H9 (cell line): ENCODE measurements at regions not wholly inside any gene's neighbourhood (a gene's known extent, or its start where the extent isn't known, plus 50 kb on each side); places are given as distances from the start of the nearest gene placed in this dataset.

Experiments
- DNase-seq: peaks from one replicate; pipeline ENCODE4 v3.0.0-alpha.2; 2017
- H2AFZ ChIP-seq: one replicate; pipeline ENCODE4 v1.6.1; 2013; ENCODE audit warnings: mild to moderate bottlenecking, low read length, control low read depth, moderate library complexity
- H2AK5ac ChIP-seq: 2 replicates; pipeline ENCODE4 v1.6.1; 2013; ENCODE audit warnings: low read length, control low read depth, mixed read lengths; ENCODE audit not compliant: insufficient read length
- H2BK120ac ChIP-seq: one replicate; pipeline ENCODE4 v1.6.1; 2013; ENCODE audit warnings: low read depth, mild to moderate bottlenecking, low read length, control low read depth, inconsistent platforms; ENCODE audit not compliant: poor library complexity, severe bottlenecking
- H2BK12ac ChIP-seq: 2 replicates; pipeline ENCODE4 v1.6.1; 2013; ENCODE audit warnings: low read length, control low read depth, mixed read lengths, low read depth; ENCODE audit not compliant: insufficient read length
- H2BK15ac ChIP-seq: 2 replicates; pipeline ENCODE4 v1.6.1; 2013; ENCODE audit warnings: low read depth, low read length, control low read depth
- H2BK20ac ChIP-seq: one replicate; pipeline ENCODE4 v1.6.1; 2013; ENCODE audit warnings: low read depth, mild to moderate bottlenecking, low read length, control low read depth, inconsistent platforms; ENCODE audit not compliant: poor library complexity, severe bottlenecking
- H2BK5ac ChIP-seq: 2 replicates; pipeline ENCODE4 v1.6.1; 2013; ENCODE audit warnings: low read length, control low read depth, mixed read lengths; ENCODE audit not compliant: insufficient read length
- H3K14ac ChIP-seq: 2 replicates; pipeline ENCODE4 v1.6.1; 2013; ENCODE audit warnings: low read length, control low read depth; ENCODE audit not compliant: insufficient read depth
- H3K18ac ChIP-seq: 2 replicates; pipeline ENCODE4 v1.6.1; 2013; ENCODE audit warnings: low read depth, mild to moderate bottlenecking, mixed read lengths, low read length, control low read depth; ENCODE audit not compliant: insufficient read length
- H3K23ac ChIP-seq: 2 replicates; pipeline ENCODE4 v1.6.1; 2013; ENCODE audit warnings: low read length, control low read depth, mixed read lengths, low read depth; ENCODE audit not compliant: insufficient read length
- H3K23me2 ChIP-seq: 2 replicates; pipeline ENCODE4 v1.6.1; 2013; ENCODE audit warnings: low read depth, mild to moderate bottlenecking, mixed read lengths, low read length, control low read depth; ENCODE audit not compliant: insufficient read length, poor library complexity, severe bottlenecking
- H3K27ac ChIP-seq: 2 replicates; pipeline ENCODE4 v1.5.1; 2013; ENCODE audit warnings: low read length, control low read depth, mixed read lengths, low read depth; ENCODE audit not compliant: insufficient read length
- H3K27me3 ChIP-seq: 2 replicates; pipeline ENCODE4 v1.6.1; 2013; ENCODE audit warnings: low read length, control low read depth, inconsistent platforms; ENCODE audit not compliant: insufficient read depth
- H3K4ac ChIP-seq: 2 replicates; pipeline ENCODE4 v1.6.1; 2013; ENCODE audit warnings: low read depth, mild to moderate bottlenecking, control low read depth, inconsistent platforms, low read length, moderate library complexity
- H3K4me1 ChIP-seq: 2 replicates; pipeline ENCODE4 v1.6.1; 2013; ENCODE audit warnings: low read length, control low read depth, inconsistent platforms; ENCODE audit not compliant: insufficient read depth
- H3K4me2 ChIP-seq: 2 replicates; pipeline ENCODE4 v1.6.1; 2013; ENCODE audit warnings: low read length, control low read depth, mixed read lengths; ENCODE audit not compliant: insufficient read length, insufficient read depth
- H3K56ac ChIP-seq: 2 replicates; pipeline ENCODE4 v1.6.1; 2013; ENCODE audit warnings: low read depth, mild to moderate bottlenecking, mixed read lengths, low read length, control low read depth; ENCODE audit not compliant: insufficient read length
- H3K79me1 ChIP-seq: 2 replicates; pipeline ENCODE4 v1.6.1; 2013; ENCODE audit warnings: low read depth, mild to moderate bottlenecking, moderate library complexity, low read length, control low read depth, inconsistent platforms; ENCODE audit not compliant: insufficient read depth, poor library complexity, severe bottlenecking
- H3K79me2 ChIP-seq: 2 replicates; pipeline ENCODE4 v1.6.1; 2013; ENCODE audit warnings: low read length, control low read depth, inconsistent platforms; ENCODE audit not compliant: insufficient read depth
- H3K9ac ChIP-seq: 2 replicates; pipeline ENCODE4 v1.6.1; 2013; ENCODE audit warnings: low read length, control low read depth, mixed read lengths; ENCODE audit not compliant: insufficient read length; ENCODE audit errors: extremely low read depth
- H3K9me3 ChIP-seq: one replicate; pipeline ENCODE4 v1.6.1; 2013; ENCODE audit warnings: low read depth, low read length, inconsistent platforms; ENCODE audit not compliant: control insufficient read depth
- H3T11ph ChIP-seq: one replicate; pipeline ENCODE4 v1.6.1; 2013; ENCODE audit warnings: mild to moderate bottlenecking, low read length, control low read depth, inconsistent platforms
- H4K20me1 ChIP-seq: one replicate; pipeline ENCODE4 v1.6.1; 2013; ENCODE audit not compliant: control insufficient read depth, insufficient read length, insufficient read depth
- H4K5ac ChIP-seq: 2 replicates; pipeline ENCODE4 v1.6.1; 2013; ENCODE audit warnings: low read depth, mild to moderate bottlenecking, mixed read lengths, low read length, control low read depth; ENCODE audit not compliant: insufficient read length
- H4K8ac ChIP-seq: replicated peaks from 2 replicates; pipeline ENCODE4 v1.6.1; 2013; ENCODE audit warnings: low read length, control low read depth, mixed read lengths, low read depth; ENCODE audit not compliant: insufficient read length
- H4K91ac ChIP-seq: 2 replicates; pipeline ENCODE4 v1.6.1; 2013; ENCODE audit warnings: low read depth, mild to moderate bottlenecking, moderate library complexity, mixed read lengths, low read length, control low read depth; ENCODE audit not compliant: insufficient read length
- H3K27ac Mint-ChIP-seq, 3 experiments: 2 replicates in 2 of 3; 3 replicates in 1 of 3; pipeline ENCODE4 v1.8.0; 2020 to 2021; ENCODE audit warnings: mixed read lengths in 3 of 3, mild to moderate bottlenecking in 1 of 3, moderate library complexity in 1 of 3
- H3K27me3 Mint-ChIP-seq: 2 replicates; pipeline ENCODE4 v1.8.0; 2021; ENCODE audit warnings: low read depth, mild to moderate bottlenecking, moderate library complexity, mixed read lengths
- H3K36me3 Mint-ChIP-seq, 3 experiments: 2 replicates in 2 of 3; 3 replicates in 1 of 3; pipeline ENCODE4 v1.8.0; 2020 to 2021; ENCODE audit warnings: low read depth in 3 of 3, mixed read lengths in 3 of 3; ENCODE audit not compliant: insufficient read depth in 1 of 3
- H3K4me1 Mint-ChIP-seq, 2 experiments: 2 replicates each; pipeline ENCODE4 v1.8.0; 2020; ENCODE audit warnings: mixed read lengths in 2 of 2
- H3K4me3 Mint-ChIP-seq, 2 experiments: 2 replicates in 1 of 2; 3 replicates in 1 of 2; pipeline ENCODE4 v1.8.0; 2020 to 2021; ENCODE audit warnings: mild to moderate bottlenecking in 2 of 2, mixed read lengths in 2 of 2, moderate library complexity in 1 of 2
- H3K9me3 Mint-ChIP-seq, 2 experiments: 2 replicates in 1 of 2; 3 replicates in 1 of 2; pipeline ENCODE4 v1.8.0; 2020; ENCODE audit warnings: mild to moderate bottlenecking in 2 of 2, mixed read lengths in 2 of 2, moderate library complexity in 1 of 2
- CTCF ChIP-seq: fragments of 200-600 bp; sonication (generic); conservative IDR thresholded peaks from 3 replicates; pipeline ENCODE4 v1.8.0; 2021; ENCODE audit warnings: antibody characterized with exemption, mild to moderate bottlenecking
- WGBS: extraction: QIAGEN DNeasy Blood & Tissue Kit; methylation state at CpG from one replicate; pipeline ENCODE4 v1.1.7; 2013; ENCODE audit warnings: missing lambda C conversion rate, low lambda C conversion rate, mixed read lengths; ENCODE audit not compliant: insufficient read length; ENCODE audit errors: extremely low coverage; 5-methylcytosine and 5-hydroxymethylcytosine counted together

GRCh38 chr2:21288299-21288698, 164.5 kb downstream of the TDRD15 start:
- H2AFZ ChIP-seq: no peak overlapping the region
- no peak overlapping the region for H4K91ac ChIP-seq
- no peak overlapping the region for H3K23ac ChIP-seq
- H3K27ac ChIP-seq: no peak overlapping the region
- no peaks in the 10 kb centered on the region for H3K23me2 ChIP-seq
- no CpG with 5 or more reads among the region's 2 CpGs for WGBS
- H4K8ac ChIP-seq: no peak overlapping the region
- no peaks in the 10 kb centered on the region for H3K79me2 ChIP-seq
- no peak overlapping the region for H3K4me3 Mint-ChIP-seq
- H3T11ph ChIP-seq: no peak overlapping the region
- TF ChIP-seq CTCF: no peak
- H4K5ac ChIP-seq: no peak overlapping the region
- no peak overlapping the region; a peak in 1 of 7 replicates for H3K27ac Mint-ChIP-seq
- no peaks in the 10 kb centered on the region for H3K9me3 ChIP-seq
- H3K27me3 Mint-ChIP-seq: no peaks in the 10 kb centered on the region
- no peaks in the 10 kb centered on the region for H3K9me3 Mint-ChIP-seq
- no peak for DNase-seq
- no peak overlapping the region for H3K14ac ChIP-seq
- no peak overlapping the region for H2BK120ac ChIP-seq
- no peak overlapping the region for H2BK20ac ChIP-seq
- H2BK15ac ChIP-seq: no peak overlapping the region
- H3K9ac ChIP-seq: no peak overlapping the region
- H4K20me1 ChIP-seq: no peaks in the 10 kb centered on the region
- H3K4me1 Mint-ChIP-seq: peaks cover 32 to 33% of the 10 kb centered on the region in 2 experiments
- no peak overlapping the region for H3K56ac ChIP-seq
- H3K36me3 Mint-ChIP-seq: no peaks in the 10 kb centered on the region
- H2AK5ac ChIP-seq: no peak overlapping the region
- H2BK12ac ChIP-seq: no peak overlapping the region
- H2BK5ac ChIP-seq: no peak overlapping the region
- H3K18ac ChIP-seq: no peak overlapping the region
- H3K4ac ChIP-seq: no peak overlapping the region
- no peaks in the 10 kb centered on the region for H3K27me3 ChIP-seq
- H3K79me1 ChIP-seq: no peaks in the 10 kb centered on the region
- H3K4me1 ChIP-seq: peaks cover 2% of the 10 kb centered on the region; the same call in 1 of the 2 replicates
- no peak overlapping the region for H3K4me2 ChIP-seq
